HG02763 (cell line): ENCODE measurements at regions not wholly inside any gene's neighbourhood (a gene's known extent, or its start where the extent isn't known, plus 50 kb on each side); places are given as distances from the start of the nearest gene placed in this dataset.

ENCODE experiments used
- ATAC-seq: cut with Tn5 transposase; IDR thresholded peaks from one replicate; pipeline ENCODE4 v1.9.1; 2021; ENCODE audit warnings: mild to moderate bottlenecking, moderate library complexity; ENCODE audit not compliant: unreplicated experiment

- ATAC-seq, result no peak
These were observed 231.7 kb upstream of the ARRDC4 start for GRCh38 chr15:97728791-97729190.

- no peak for ATAC-seq
These were observed 231.2 kb upstream of the ARRDC4 start for GRCh38 chr15:97729270-97729669.

GRCh38 chr15:97730315-97730714 is 230.2 kb upstream of the ARRDC4 start:
- ATAC-seq, result no peak

GRCh38 chr15:97731859-97732258 is 228.6 kb upstream of the ARRDC4 start:
- no peak for ATAC-seq

DNA sequence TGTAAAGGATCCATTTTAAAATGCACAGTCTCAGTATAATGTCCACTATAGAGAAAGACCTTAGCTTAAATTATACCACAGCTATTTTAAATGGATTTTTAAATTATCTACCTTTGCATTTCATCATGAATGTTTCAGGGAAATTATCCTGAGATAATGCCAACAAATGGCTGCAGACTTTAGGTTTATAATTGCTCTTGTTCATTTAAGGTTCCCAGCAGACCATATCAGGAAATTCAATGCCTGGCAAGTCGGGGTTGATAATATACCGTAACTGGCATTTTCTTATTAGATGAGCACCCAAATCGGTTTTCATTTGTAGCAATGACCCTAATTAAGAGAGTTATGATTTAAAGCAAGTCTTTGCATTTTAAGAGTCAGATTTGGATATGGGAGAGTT is 227.1 kb upstream of the ARRDC4 start:
- no peak for ATAC-seq

DNA sequence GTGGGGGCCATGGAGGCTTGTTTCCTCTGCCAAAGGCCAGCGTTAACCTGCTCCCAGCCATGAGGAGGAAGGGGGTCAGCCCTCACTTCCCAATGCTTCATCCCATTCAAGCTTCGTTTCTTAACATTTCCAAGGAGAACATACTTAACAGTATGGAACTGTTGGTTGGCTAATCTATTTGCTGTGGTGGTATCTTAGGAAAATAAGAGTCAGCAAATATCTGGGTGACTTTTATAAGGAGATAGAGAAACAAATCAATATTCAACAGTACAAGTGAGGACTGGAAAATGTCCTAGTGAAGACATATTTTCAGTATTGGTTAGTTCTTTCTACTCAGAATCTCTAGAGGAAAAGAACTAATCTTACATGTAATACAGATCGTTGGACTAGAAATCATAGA is 223.8 kb upstream of the ARRDC4 start:
- ATAC-seq, result no peak

DNA sequence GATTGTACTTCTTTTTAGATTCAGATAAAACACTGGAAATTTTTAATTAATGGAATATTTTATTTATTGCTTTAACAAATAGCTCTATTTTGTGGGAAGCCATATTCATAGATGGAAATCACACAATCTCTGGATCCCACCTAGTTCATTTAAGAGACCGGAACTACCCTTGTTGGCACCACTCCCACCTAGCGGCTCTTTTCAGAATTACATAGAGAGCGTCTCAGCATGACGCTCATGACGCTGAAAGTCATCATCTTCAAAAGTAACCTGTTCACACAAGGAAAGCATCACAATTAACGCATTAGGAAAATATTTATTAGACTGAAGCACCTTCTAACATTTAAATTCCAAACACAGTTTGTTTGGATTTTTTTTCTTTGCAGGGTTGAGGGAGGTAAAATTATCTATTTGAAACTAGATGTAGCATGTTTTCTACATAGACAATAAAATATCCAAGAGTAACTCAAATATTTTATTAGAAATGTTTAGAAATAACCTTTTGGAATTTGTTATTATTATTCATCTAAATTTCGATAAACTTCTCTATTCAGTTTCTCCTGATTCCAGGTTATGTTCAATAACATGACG is 214.9 kb upstream of the ARRDC4 start:
- peak; percentile 78 for ATAC-seq

DNA sequence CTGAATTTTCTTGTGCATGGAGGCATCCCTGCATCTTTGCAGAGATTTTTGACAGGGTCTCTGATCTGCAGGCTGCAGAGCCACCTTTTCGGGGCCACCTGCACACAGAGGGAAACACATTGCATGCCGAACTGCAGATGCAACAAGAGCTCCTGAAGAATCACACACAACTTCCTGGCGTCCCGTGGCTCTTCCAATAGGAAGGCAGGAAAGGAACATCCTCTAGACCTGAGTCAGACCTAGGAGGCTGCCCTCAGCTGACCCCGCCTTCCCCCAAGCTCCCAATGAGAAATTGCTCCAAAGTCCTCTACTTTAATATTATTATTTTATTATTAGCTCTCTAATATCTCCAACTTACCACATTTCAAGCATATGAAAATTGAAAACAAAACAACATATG is 213.2 kb upstream of the ARRDC4 start:
- no peak for ATAC-seq

GRCh38 chr15:97748576-97748975 is 211.9 kb upstream of the ARRDC4 start:
- no peak for ATAC-seq

GRCh38 chr15:97750060-97750459 is 210.4 kb upstream of the ARRDC4 start:
- ATAC-seq, result no peak

- ATAC-seq, result no peak
These were observed 204.8 kb upstream of the ARRDC4 start for GRCh38 chr15:97755726-97756125.

- ATAC-seq, result no peak
These were observed 201.1 kb upstream of the ARRDC4 start for GRCh38 chr15:97759363-97759762.

- no peak for ATAC-seq
These were observed 199.4 kb upstream of the ARRDC4 start for GRCh38 chr15:97761110-97761509.

DNA sequence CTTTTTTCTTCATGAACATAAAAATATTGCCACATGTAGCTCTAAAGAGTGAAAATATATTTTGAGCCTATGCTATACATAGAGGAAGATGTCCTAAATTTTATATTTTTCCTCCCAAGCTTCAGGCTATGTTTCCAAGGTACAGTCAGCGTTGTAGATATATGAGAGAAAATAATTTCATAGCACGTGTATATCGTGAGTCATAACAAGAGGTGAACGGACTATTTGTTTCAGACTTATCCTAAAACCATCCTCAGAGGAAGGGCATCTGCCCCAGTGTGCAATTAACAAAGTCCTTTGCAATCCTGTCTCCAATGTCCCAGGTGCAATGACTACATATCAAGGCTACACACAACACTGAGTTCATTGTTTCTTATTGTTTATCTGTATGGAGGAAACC is 177.3 kb upstream of the ARRDC4 start:
- no peak for ATAC-seq

DNA sequence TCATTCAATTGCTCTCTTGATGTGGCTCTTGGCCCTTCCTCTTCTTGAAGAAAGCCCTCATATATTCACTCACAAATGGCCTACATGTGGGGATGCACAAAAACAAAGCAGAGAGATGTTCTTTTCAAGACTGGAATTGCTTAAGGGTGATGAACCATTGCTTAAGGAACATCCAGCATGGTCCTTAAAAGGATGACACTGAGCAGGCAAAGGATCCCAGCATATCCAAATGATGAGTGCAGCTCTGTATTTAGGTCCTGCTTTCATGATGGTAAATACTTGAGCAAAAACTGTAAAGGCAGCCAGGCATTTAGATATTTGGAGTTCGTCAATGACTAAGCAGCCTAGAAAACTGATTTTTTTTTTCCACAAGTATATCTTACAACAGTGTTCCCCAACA is 173.8 kb upstream of the ARRDC4 start:
- ATAC-seq, result no peak

GRCh38 chr15:97790180-97790579 is 170.3 kb upstream of the ARRDC4 start:
- no peak for ATAC-seq

DNA sequence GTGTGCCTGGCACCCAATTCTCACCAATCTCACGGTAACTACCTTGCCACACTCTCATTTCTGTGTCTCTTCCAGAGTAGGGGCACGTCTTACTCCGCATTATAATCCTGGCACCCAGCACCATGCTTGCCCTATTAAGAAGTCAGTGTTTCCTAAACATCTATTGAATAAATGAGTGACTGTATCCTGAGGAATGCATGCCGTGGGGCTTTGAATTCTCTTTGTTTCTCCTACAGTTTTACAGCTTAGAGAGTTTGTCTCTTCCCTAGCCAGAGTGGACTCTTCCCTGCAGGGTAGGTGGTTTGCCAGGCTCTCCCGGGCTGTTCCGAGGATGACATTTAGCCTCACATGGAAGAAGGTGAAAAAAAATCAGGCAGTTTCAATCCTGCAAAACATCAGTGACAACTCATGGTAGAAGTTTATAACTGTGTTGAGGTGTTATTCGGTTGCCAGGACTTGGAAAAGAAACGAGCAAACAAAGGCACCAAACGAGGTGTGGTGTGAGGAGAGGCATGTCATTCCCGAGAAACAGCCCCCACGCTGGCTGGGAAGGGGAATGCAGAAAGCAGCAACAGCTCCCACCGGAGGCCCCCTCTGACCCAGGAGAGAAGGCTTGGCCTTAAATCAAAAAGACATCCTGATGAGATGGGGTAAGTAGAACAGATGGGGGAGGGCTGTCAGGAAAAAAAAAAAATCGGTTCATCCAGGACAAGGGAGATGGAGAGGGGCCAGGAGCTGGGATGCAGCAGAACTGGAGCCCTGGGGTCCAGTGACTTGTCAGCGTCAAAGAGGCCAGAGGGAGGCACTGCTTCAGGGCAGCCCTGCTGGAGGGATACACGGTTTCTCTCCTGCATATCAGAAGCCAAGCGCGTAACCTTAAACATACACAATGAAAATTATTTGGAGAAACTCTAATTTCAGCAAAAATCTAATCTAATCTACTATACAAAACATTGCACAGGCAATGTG is 168.4 kb upstream of the ARRDC4 start:
- ATAC-seq, result no peak

GRCh38 chr15:97804950-97805349 is 155.6 kb upstream of the ARRDC4 start:
- ATAC-seq, result no peak

DNA sequence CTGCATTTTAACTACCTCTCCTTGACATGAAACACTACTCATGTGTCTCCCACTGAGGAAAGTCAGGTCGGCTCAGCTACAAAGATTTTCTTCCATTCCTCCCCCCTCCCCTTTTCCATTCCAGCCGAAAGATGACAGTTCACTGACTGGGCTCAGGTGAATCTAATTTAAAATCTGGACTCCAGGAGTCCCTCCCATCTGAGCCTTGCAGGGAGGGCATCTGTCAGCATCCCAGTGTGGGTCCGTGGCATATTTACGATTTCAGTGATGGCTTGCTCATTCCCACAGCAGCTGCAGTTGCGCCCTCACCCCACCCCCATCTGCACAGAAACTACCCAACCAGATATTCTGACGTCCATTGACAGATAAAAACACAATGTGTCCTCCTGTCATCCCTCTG is 153.7 kb upstream of the ARRDC4 start:
- no peak for ATAC-seq

DNA sequence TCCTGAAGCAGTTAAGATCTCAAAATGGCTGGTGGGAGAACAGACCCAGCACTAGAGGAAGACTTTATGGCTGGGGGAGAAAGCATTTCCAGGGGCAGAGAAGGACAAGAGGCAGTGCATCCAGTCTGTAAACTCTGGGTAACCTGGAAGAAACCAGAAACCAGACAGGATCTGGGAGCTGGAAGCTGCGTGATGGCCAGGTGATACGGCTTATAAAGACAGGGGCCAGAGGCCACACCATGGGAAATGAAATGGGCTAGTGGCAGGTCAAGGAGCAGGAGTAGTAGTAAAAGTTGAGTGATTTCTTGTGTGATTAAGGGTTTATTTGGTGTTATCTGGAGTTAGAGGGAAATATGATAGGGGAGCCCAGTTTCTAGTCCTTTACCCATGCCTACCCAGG is 144.7 kb upstream of the ARRDC4 start:
- ATAC-seq, result no peak

DNA sequence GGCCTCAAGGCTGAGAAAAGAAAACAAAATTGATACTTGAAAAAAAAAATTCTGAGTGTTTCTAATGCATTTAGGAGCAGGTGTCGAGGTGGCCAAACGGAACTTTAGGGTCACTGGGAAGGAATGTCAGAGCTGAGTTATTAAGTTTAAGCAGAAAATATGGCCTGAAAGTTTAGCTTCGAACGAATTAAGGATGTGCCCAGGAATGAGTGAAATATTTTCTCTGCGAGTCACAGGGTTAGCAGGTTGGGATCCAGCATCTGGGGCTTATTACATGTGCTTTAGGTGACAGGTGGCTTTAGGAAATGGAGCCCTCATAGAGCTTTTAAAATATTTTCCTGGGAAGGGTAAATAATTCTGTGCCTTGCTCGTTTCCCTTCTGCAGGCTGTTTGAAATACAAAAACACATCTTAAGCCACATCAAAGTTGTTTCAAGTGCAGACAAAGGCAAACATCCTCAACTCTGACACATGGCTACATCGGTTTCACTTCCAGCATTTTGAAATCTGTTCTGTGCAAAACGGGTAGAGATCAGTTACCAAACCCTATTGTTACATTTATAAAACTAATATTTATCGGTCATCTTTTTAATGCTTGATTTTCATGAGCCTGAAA is 143.1 kb upstream of the ARRDC4 start:
- ATAC-seq, result no peak

- ATAC-seq, result no peak
These were observed 124.5 kb upstream of the ARRDC4 start for GRCh38 chr15:97836003-97836402.
